Uterus (tissue), 3 donors: ENCODE measurements at regions not wholly inside any gene's neighbourhood (a gene's known extent, or its start where the extent isn't known, plus 50 kb on each side); places are given as distances from the start of the nearest gene placed in this dataset.

Source experiments
- DNase-seq, 2 donors: peaks; one replicate each; pipeline ENCODE4 v3.0.0-alpha.2; 2019 to 2020
- H3K27ac ChIP-seq, 2 donors: fragments of 200-600 bp; sonication (generic); 1 replicate in 1 of 2; 2 replicates in 1 of 2; pipeline ENCODE4 v1.5.1; 2016 to 2018
- H3K27me3 ChIP-seq, 2 donors: fragments of 200-600 bp; sonication (generic); one replicate each; pipeline ENCODE4 v1.5.1; 2018 to 2019; ENCODE audit warnings: control low read depth in 1 of 2
- H3K36me3 ChIP-seq, 2 donors: fragments of 200-600 bp; sonication (generic); one replicate each; pipeline ENCODE4 v1.5.1; 2019; ENCODE audit warnings: control low read depth in 1 of 2
- H3K4me1 ChIP-seq, 2 donors: fragments of 200-600 bp; sonication (generic); one replicate each; pipeline ENCODE4 v1.5.1; 2018 to 2019; ENCODE audit warnings: control low read depth in 1 of 2
- H3K4me3 ChIP-seq, 2 donors: fragments of 200-600 bp; sonication (generic); 1 replicate in 1 of 2; 2 replicates in 1 of 2; pipeline ENCODE4 v1.5.1; 2018 to 2019; ENCODE audit warnings: mild to moderate bottlenecking in 1 of 2
- H3K9me3 ChIP-seq, 2 donors: fragments of 200-600 bp; sonication (generic); one replicate each; pipeline ENCODE4 v1.5.1; 2019; ENCODE audit warnings: control low read depth in 1 of 2
- CTCF ChIP-seq, 4 experiments: fragments of 200-600 bp in 2 of 4; fragments of 450-650 bp in 2 of 4; sonication (generic) in 2 of 4; IDR thresholded peaks; one replicate each; pipeline ENCODE4 v1.5.1; 2016 to 2019; ENCODE audit warnings: antibody characterized with exemption in 4 of 4, mild to moderate bottlenecking in 2 of 4, moderate library complexity in 1 of 4
- POLR2A ChIP-seq, 2 donors: fragments of 450-650 bp; IDR thresholded peaks; one replicate each; pipeline ENCODE4 v1.6.1; 2016; ENCODE audit warnings: antibody characterized with exemption in 2 of 2, mild to moderate bottlenecking in 1 of 2, moderate library complexity in 1 of 2
- intact Hi-C: fragments of 100-400 bp; cut with DNase I; formaldehyde crosslinking; loops from one replicate; pipeline ENCODE4 v1.15.1; 2023; ENCODE audit warnings: low total_unique reads
- donor health status: DM: yes; HTN: yes; CAD: no.

GRCh38 chr2:128410758-128411215, 92.1 kb upstream of the HS6ST1 start:
- Histone ChIP-seq H3K4me1 (no peaks in the 10 kb centered on the region), H3K9me3 (no peaks in the 10 kb centered on the region), H3K36me3 (no peaks in the 10 kb centered on the region), H3K27ac (no peak overlapping the region), H3K4me3 (no peak overlapping the region), H3K27me3 (no peaks in the 10 kb centered on the region)
- TF ChIP-seq CTCF (IDR thresholded peaks at IDR 0.05) (no peak), POLR2A (IDR thresholded peaks at IDR 0.05) (no peak)
- peak in 1 of 2 donors; percentile 3 for DNase-seq
- intact Hi-C loops, result no loop called here

- no peaks in the 10 kb centered on the region for H3K36me3 ChIP-seq
- no peaks in the 10 kb centered on the region for H3K9me3 ChIP-seq
- TF ChIP-seq CTCF (IDR thresholded peaks at IDR 0.05), result no peak
- TF ChIP-seq POLR2A (IDR thresholded peaks at IDR 0.05), result no peak
- intact Hi-C loops, result no loop called here
- H3K4me3 ChIP-seq, result no peak overlapping the region
- H3K27me3 ChIP-seq, result no peaks in the 10 kb centered on the region
- DNase-seq, result peak in 1 of 2 donors; percentile 13
- H3K4me1 ChIP-seq, result no peaks in the 10 kb centered on the region
- no peak overlapping the region for H3K27ac ChIP-seq
Measured at GRCh38 chr2:128411431-128411830, 92.8 kb upstream of the HS6ST1 start.

GRCh38 chr2:128412181-128412871, 93.7 kb upstream of the HS6ST1 start:
- Histone ChIP-seq H3K9me3 (no peaks in the 10 kb centered on the region), H3K36me3 (no peaks in the 10 kb centered on the region), H3K27me3 (no peaks in the 10 kb centered on the region), H3K27ac (no peak overlapping the region), H3K4me3 (no peak overlapping the region), H3K4me1 (no peaks in the 10 kb centered on the region)
- TF ChIP-seq CTCF (IDR thresholded peaks at IDR 0.05) (no peak), POLR2A (IDR thresholded peaks at IDR 0.05) (no peak)
- intact Hi-C loops, result no loop called here
- DNase-seq, result peak in 1 of 2 donors; percentile 8

- DNase-seq, result peak in 1 of 2 donors; percentile 3
- Histone ChIP-seq H3K27ac (no peak overlapping the region), H3K9me3 (no peaks in the 10 kb centered on the region), H3K4me3 (no peak overlapping the region), H3K36me3 (no peaks in the 10 kb centered on the region), H3K27me3 (no peaks in the 10 kb centered on the region), H3K4me1 (no peaks in the 10 kb centered on the region)
- intact Hi-C loops, result no loop called here
- TF ChIP-seq POLR2A (IDR thresholded peaks at IDR 0.05) (no peak), CTCF (IDR thresholded peaks at IDR 0.05) (no peak)
Measured at GRCh38 chr2:128413014-128413717, 94.5 kb upstream of the HS6ST1 start.

GRCh38 chr2:128413718-128414341, 95.2 kb upstream of the HS6ST1 start:
- peak in 1 of 2 donors; percentile 3 for DNase-seq
- H3K4me3 ChIP-seq, result no peak overlapping the region
- no peaks in the 10 kb centered on the region for H3K27me3 ChIP-seq
- no peak for TF ChIP-seq POLR2A (IDR thresholded peaks at IDR 0.05)
- TF ChIP-seq CTCF (IDR thresholded peaks at IDR 0.05), result no peak
- intact Hi-C loops, result no loop called here
- no peaks in the 10 kb centered on the region for H3K9me3 ChIP-seq
- no peaks in the 10 kb centered on the region for H3K4me1 ChIP-seq
- no peaks in the 10 kb centered on the region for H3K36me3 ChIP-seq
- H3K27ac ChIP-seq, result no peak overlapping the region
